NOMO-1 (cell line): ENCODE measurements at regions not wholly inside any gene's neighbourhood (a gene's known extent, or its start where the extent isn't known, plus 50 kb on each side); places are given as distances from the start of the nearest gene placed in this dataset.
"Not testable (repeated sequence)": the region's sequence is repeated elsewhere in the genome, so short reads cannot be mapped to it uniquely, and the experiment has no call there.

Source experiments
- DNase-seq, 2 experiments: peaks; one replicate each; lab custom pipeline; 2025; ENCODE audit not compliant: unreplicated experiment in 2 of 2; lab: John Stamatoyannopoulos, UW

GRCh38 chr17:45554479-45554878 lies 64.0 kb upstream of the PLEKHM1 start:
- DNase-seq, result not testable (repeated sequence)

GRCh38 chr17:45558821-45559220 lies 68.3 kb upstream of the PLEKHM1 start:
- DNase-seq, result not testable (repeated sequence)

- not testable (repeated sequence) for DNase-seq
Measured at GRCh38 chr17:45562868-45563267, 72.3 kb upstream of the PLEKHM1 start.

- DNase-seq, result not testable (repeated sequence)
Measured at GRCh38 chr17:45563283-45563682, 72.8 kb upstream of the PLEKHM1 start.

GRCh38 chr17:45568275-45568674 lies 77.8 kb upstream of the PLEKHM1 start:
- not testable (repeated sequence) for DNase-seq

- not testable (repeated sequence) for DNase-seq
Measured at GRCh38 chr17:45573326-45573725, 82.8 kb upstream of the PLEKHM1 start.

- no peak for DNase-seq
Measured at GRCh38 chr17:45573924-45574770, 83.6 kb upstream of the PLEKHM1 start.

- no peak for DNase-seq
Measured at GRCh38 chr17:45575126-45575885, 84.8 kb upstream of the PLEKHM1 start.

- not testable (repeated sequence) for DNase-seq
Measured at GRCh38 chr17:45576527-45577307, 86.2 kb upstream of the PLEKHM1 start.

- DNase-seq, result no peak
Measured at GRCh38 chr17:45577571-45578279, 87.2 kb upstream of the PLEKHM1 start.

GRCh38 chr17:45578516-45579455 lies 88.3 kb upstream of the PLEKHM1 start:
- DNase-seq, result no peak

- no peak for DNase-seq
Measured at GRCh38 chr17:45579529-45580495, 89.3 kb upstream of the PLEKHM1 start.

- DNase-seq, result no peak
Measured at GRCh38 chr17:45580924-45581323, 90.4 kb upstream of the PLEKHM1 start.

- no peak for DNase-seq
Measured at GRCh38 chr17:45581860-45582259, 91.3 kb upstream of the PLEKHM1 start.

GRCh38 chr17:45584092-45585036 lies 93.8 kb upstream of the PLEKHM1 start:
- no peak for DNase-seq

- not testable (repeated sequence) for DNase-seq
Measured at GRCh38 chr17:45585037-45585733, 94.7 kb upstream of the PLEKHM1 start.
